H9 (cell line): ENCODE measurements at regions not wholly inside any gene's neighbourhood (a gene's known extent, or its start where the extent isn't known, plus 50 kb on each side); places are given as distances from the start of the nearest gene placed in this dataset.

Source experiments
- DNase-seq: peaks from one replicate; pipeline ENCODE4 v3.0.0-alpha.2; 2017
- H2AFZ ChIP-seq: one replicate; pipeline ENCODE4 v1.6.1; 2013; ENCODE audit warnings: mild to moderate bottlenecking, low read length, control low read depth, moderate library complexity
- H2AK5ac ChIP-seq: 2 replicates; pipeline ENCODE4 v1.6.1; 2013; ENCODE audit warnings: low read length, control low read depth, mixed read lengths; ENCODE audit not compliant: insufficient read length
- H2BK120ac ChIP-seq: one replicate; pipeline ENCODE4 v1.6.1; 2013; ENCODE audit warnings: low read depth, mild to moderate bottlenecking, low read length, control low read depth, inconsistent platforms; ENCODE audit not compliant: poor library complexity, severe bottlenecking
- H2BK12ac ChIP-seq: 2 replicates; pipeline ENCODE4 v1.6.1; 2013; ENCODE audit warnings: low read length, control low read depth, mixed read lengths, low read depth; ENCODE audit not compliant: insufficient read length
- H2BK15ac ChIP-seq: 2 replicates; pipeline ENCODE4 v1.6.1; 2013; ENCODE audit warnings: low read depth, low read length, control low read depth
- H2BK20ac ChIP-seq: one replicate; pipeline ENCODE4 v1.6.1; 2013; ENCODE audit warnings: low read depth, mild to moderate bottlenecking, low read length, control low read depth, inconsistent platforms; ENCODE audit not compliant: poor library complexity, severe bottlenecking
- H2BK5ac ChIP-seq: 2 replicates; pipeline ENCODE4 v1.6.1; 2013; ENCODE audit warnings: low read length, control low read depth, mixed read lengths; ENCODE audit not compliant: insufficient read length
- H3K14ac ChIP-seq: 2 replicates; pipeline ENCODE4 v1.6.1; 2013; ENCODE audit warnings: low read length, control low read depth; ENCODE audit not compliant: insufficient read depth
- H3K18ac ChIP-seq: 2 replicates; pipeline ENCODE4 v1.6.1; 2013; ENCODE audit warnings: low read depth, mild to moderate bottlenecking, mixed read lengths, low read length, control low read depth; ENCODE audit not compliant: insufficient read length
- H3K23ac ChIP-seq: 2 replicates; pipeline ENCODE4 v1.6.1; 2013; ENCODE audit warnings: low read length, control low read depth, mixed read lengths, low read depth; ENCODE audit not compliant: insufficient read length
- H3K23me2 ChIP-seq: 2 replicates; pipeline ENCODE4 v1.6.1; 2013; ENCODE audit warnings: low read depth, mild to moderate bottlenecking, mixed read lengths, low read length, control low read depth; ENCODE audit not compliant: insufficient read length, poor library complexity, severe bottlenecking
- H3K27ac ChIP-seq: 2 replicates; pipeline ENCODE4 v1.5.1; 2013; ENCODE audit warnings: low read length, control low read depth, mixed read lengths, low read depth; ENCODE audit not compliant: insufficient read length
- H3K27me3 ChIP-seq: 2 replicates; pipeline ENCODE4 v1.6.1; 2013; ENCODE audit warnings: low read length, control low read depth, inconsistent platforms; ENCODE audit not compliant: insufficient read depth
- H3K4ac ChIP-seq: 2 replicates; pipeline ENCODE4 v1.6.1; 2013; ENCODE audit warnings: low read depth, mild to moderate bottlenecking, control low read depth, inconsistent platforms, low read length, moderate library complexity
- H3K4me1 ChIP-seq: 2 replicates; pipeline ENCODE4 v1.6.1; 2013; ENCODE audit warnings: low read length, control low read depth, inconsistent platforms; ENCODE audit not compliant: insufficient read depth
- H3K4me2 ChIP-seq: 2 replicates; pipeline ENCODE4 v1.6.1; 2013; ENCODE audit warnings: low read length, control low read depth, mixed read lengths; ENCODE audit not compliant: insufficient read length, insufficient read depth
- H3K56ac ChIP-seq: 2 replicates; pipeline ENCODE4 v1.6.1; 2013; ENCODE audit warnings: low read depth, mild to moderate bottlenecking, mixed read lengths, low read length, control low read depth; ENCODE audit not compliant: insufficient read length
- H3K79me1 ChIP-seq: 2 replicates; pipeline ENCODE4 v1.6.1; 2013; ENCODE audit warnings: low read depth, mild to moderate bottlenecking, moderate library complexity, low read length, control low read depth, inconsistent platforms; ENCODE audit not compliant: insufficient read depth, poor library complexity, severe bottlenecking
- H3K79me2 ChIP-seq: 2 replicates; pipeline ENCODE4 v1.6.1; 2013; ENCODE audit warnings: low read length, control low read depth, inconsistent platforms; ENCODE audit not compliant: insufficient read depth
- H3K9ac ChIP-seq: 2 replicates; pipeline ENCODE4 v1.6.1; 2013; ENCODE audit warnings: low read length, control low read depth, mixed read lengths; ENCODE audit not compliant: insufficient read length; ENCODE audit errors: extremely low read depth
- H3K9me3 ChIP-seq: one replicate; pipeline ENCODE4 v1.6.1; 2013; ENCODE audit warnings: low read depth, low read length, inconsistent platforms; ENCODE audit not compliant: control insufficient read depth
- H3T11ph ChIP-seq: one replicate; pipeline ENCODE4 v1.6.1; 2013; ENCODE audit warnings: mild to moderate bottlenecking, low read length, control low read depth, inconsistent platforms
- H4K20me1 ChIP-seq: one replicate; pipeline ENCODE4 v1.6.1; 2013; ENCODE audit not compliant: control insufficient read depth, insufficient read length, insufficient read depth
- H4K5ac ChIP-seq: 2 replicates; pipeline ENCODE4 v1.6.1; 2013; ENCODE audit warnings: low read depth, mild to moderate bottlenecking, mixed read lengths, low read length, control low read depth; ENCODE audit not compliant: insufficient read length
- H4K8ac ChIP-seq: replicated peaks from 2 replicates; pipeline ENCODE4 v1.6.1; 2013; ENCODE audit warnings: low read length, control low read depth, mixed read lengths, low read depth; ENCODE audit not compliant: insufficient read length
- H4K91ac ChIP-seq: 2 replicates; pipeline ENCODE4 v1.6.1; 2013; ENCODE audit warnings: low read depth, mild to moderate bottlenecking, moderate library complexity, mixed read lengths, low read length, control low read depth; ENCODE audit not compliant: insufficient read length
- H3K27ac Mint-ChIP-seq, 3 experiments: 2 replicates in 2 of 3; 3 replicates in 1 of 3; pipeline ENCODE4 v1.8.0; 2020 to 2021; ENCODE audit warnings: mixed read lengths in 3 of 3, mild to moderate bottlenecking in 1 of 3, moderate library complexity in 1 of 3
- H3K27me3 Mint-ChIP-seq: 2 replicates; pipeline ENCODE4 v1.8.0; 2021; ENCODE audit warnings: low read depth, mild to moderate bottlenecking, moderate library complexity, mixed read lengths
- H3K36me3 Mint-ChIP-seq, 3 experiments: 2 replicates in 2 of 3; 3 replicates in 1 of 3; pipeline ENCODE4 v1.8.0; 2020 to 2021; ENCODE audit warnings: low read depth in 3 of 3, mixed read lengths in 3 of 3; ENCODE audit not compliant: insufficient read depth in 1 of 3
- H3K4me1 Mint-ChIP-seq, 2 experiments: 2 replicates each; pipeline ENCODE4 v1.8.0; 2020; ENCODE audit warnings: mixed read lengths in 2 of 2
- H3K4me3 Mint-ChIP-seq, 2 experiments: 2 replicates in 1 of 2; 3 replicates in 1 of 2; pipeline ENCODE4 v1.8.0; 2020 to 2021; ENCODE audit warnings: mild to moderate bottlenecking in 2 of 2, mixed read lengths in 2 of 2, moderate library complexity in 1 of 2
- H3K9me3 Mint-ChIP-seq, 2 experiments: 2 replicates in 1 of 2; 3 replicates in 1 of 2; pipeline ENCODE4 v1.8.0; 2020; ENCODE audit warnings: mild to moderate bottlenecking in 2 of 2, mixed read lengths in 2 of 2, moderate library complexity in 1 of 2
- TF ChIP-seq, protein P1 (sequence below): fragments of 200-600 bp; sonication (generic); conservative IDR thresholded peaks from 3 replicates; pipeline ENCODE4 v1.8.0; 2021; ENCODE audit warnings: antibody characterized with exemption, mild to moderate bottlenecking

DNA sequence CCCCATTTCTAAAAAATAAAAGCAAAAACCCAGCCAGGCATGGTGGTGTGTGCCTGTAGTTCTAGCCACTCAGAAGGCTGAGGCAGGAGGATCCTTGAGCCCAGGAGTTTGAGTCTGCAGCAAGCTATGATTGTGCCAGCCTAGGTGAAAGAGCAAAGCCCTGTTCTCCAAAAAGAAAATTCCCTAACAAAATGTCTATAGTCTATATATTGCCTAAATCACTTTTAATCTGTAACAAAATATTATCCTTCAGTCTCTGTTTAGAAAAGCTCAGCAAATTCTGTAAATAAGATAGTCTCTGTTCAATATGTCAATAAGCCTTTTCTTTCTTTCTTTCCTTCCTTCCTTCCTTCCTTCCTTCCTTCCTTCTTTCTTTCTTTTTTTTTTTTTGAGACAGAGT, 75.8 kb upstream of the ZFP64 start:
- no peak overlapping the region for H2BK20ac ChIP-seq

More for the DNA sequence above, 75.8 kb upstream of the ZFP64 start:
- no peak overlapping the region for H3K27ac Mint-ChIP-seq
- no peaks in the 10 kb centered on the region for H3K79me1 ChIP-seq
- no peaks in the 10 kb centered on the region for H3K36me3 Mint-ChIP-seq
- H3K4ac ChIP-seq = no peak overlapping the region
- H4K5ac ChIP-seq = no peak overlapping the region
- H3K27me3 Mint-ChIP-seq = peaks cover 17% of the 10 kb centered on the region
- no peaks in the 10 kb centered on the region for H3K79me2 ChIP-seq
- no peaks in the 10 kb centered on the region for H4K20me1 ChIP-seq
- H3K9me3 Mint-ChIP-seq = no peaks in the 10 kb centered on the region
- H2AK5ac ChIP-seq = no peak overlapping the region
- H2BK120ac ChIP-seq = no peak overlapping the region
- no peaks in the 10 kb centered on the region for H3K4me1 Mint-ChIP-seq
- H3K4me1 ChIP-seq = no peaks in the 10 kb centered on the region
- no peak overlapping the region for H4K8ac ChIP-seq
- H3K23ac ChIP-seq = no peak overlapping the region
- H4K91ac ChIP-seq = no peak overlapping the region
- no peak for DNase-seq
- H3T11ph ChIP-seq = no peak overlapping the region
- TF ChIP-seq, protein P1, sequence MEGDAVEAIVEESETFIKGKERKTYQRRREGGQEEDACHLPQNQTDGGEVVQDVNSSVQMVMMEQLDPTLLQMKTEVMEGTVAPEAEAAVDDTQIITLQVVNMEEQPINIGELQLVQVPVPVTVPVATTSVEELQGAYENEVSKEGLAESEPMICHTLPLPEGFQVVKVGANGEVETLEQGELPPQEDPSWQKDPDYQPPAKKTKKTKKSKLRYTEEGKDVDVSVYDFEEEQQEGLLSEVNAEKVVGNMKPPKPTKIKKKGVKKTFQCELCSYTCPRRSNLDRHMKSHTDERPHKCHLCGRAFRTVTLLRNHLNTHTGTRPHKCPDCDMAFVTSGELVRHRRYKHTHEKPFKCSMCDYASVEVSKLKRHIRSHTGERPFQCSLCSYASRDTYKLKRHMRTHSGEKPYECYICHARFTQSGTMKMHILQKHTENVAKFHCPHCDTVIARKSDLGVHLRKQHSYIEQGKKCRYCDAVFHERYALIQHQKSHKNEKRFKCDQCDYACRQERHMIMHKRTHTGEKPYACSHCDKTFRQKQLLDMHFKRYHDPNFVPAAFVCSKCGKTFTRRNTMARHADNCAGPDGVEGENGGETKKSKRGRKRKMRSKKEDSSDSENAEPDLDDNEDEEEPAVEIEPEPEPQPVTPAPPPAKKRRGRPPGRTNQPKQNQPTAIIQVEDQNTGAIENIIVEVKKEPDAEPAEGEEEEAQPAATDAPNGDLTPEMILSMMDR = no peak
- no peak overlapping the region for H3K9ac ChIP-seq
- H3K4me2 ChIP-seq = no peak overlapping the region
- no peaks in the 10 kb centered on the region for H3K23me2 ChIP-seq
- no peak overlapping the region for H2BK5ac ChIP-seq
- no peak overlapping the region for H2AFZ ChIP-seq
- no peak overlapping the region for H3K18ac ChIP-seq
- no peak overlapping the region for H3K14ac ChIP-seq
- no peaks in the 10 kb centered on the region for H3K27me3 ChIP-seq
- no peak overlapping the region for H3K27ac ChIP-seq
- H3K9me3 ChIP-seq = no peaks in the 10 kb centered on the region
- H3K4me3 Mint-ChIP-seq = no peak overlapping the region
- H3K56ac ChIP-seq = no peak overlapping the region
- no peak overlapping the region for H2BK15ac ChIP-seq
- H2BK12ac ChIP-seq = no peak overlapping the region
